HepG2 (cell line): ENCODE measurements at regions not wholly inside any gene's neighbourhood (a gene's known extent, or its start where the extent isn't known, plus 50 kb on each side); places are given as distances from the start of the nearest gene placed in this dataset.

Source experiments
- ATAC-seq: fragments of 200-7000 bp; cut with Tn5 transposase; 3 replicates; pipeline ENCODE4 v1.9.1; 2020; ENCODE audit warnings: mild to moderate bottlenecking, moderate library complexity
- BruUV-seq: library from RNA; stranded (reverse); fragments of 400-500 nt; replicated peaks from 2 replicates; lab custom pipeline; 2021; lab: Mats Ljungman, UMichigan
- CTCF ChIA-PET: fragments of 300-600 bp; formaldehyde crosslinking; extraction: SDS; loops from one replicate; lab custom pipeline; 2021; ENCODE audit warnings: low total read pairs, inconsistent platforms, low intra/inter-chr PET ratio; lab: Yijun Ruan, JAX
- POLR2A ChIA-PET: fragments of 350-600 bp; sonication (Branson Sonifier 250); formaldehyde crosslinking; loops from one replicate; lab custom pipeline; 2020; ENCODE audit warnings: antibody characterized with exemption, inconsistent platforms; lab: Yijun Ruan, JAX
- DNase-seq: peaks from one replicate; pipeline ENCODE4 v3.0.0-alpha.2; 2015; ENCODE audit warnings: low spot score
- FAIRE-seq: peaks from 3 replicates; lab custom pipeline; 2011; peaks lifted over from hg19 to GRCh38; lab: Jason Lieb, UNC
- H2AFZ ChIP-seq: one replicate; pipeline ENCODE4 v1.6.1; 2011; ENCODE audit warnings: low read length, inconsistent platforms
- H3K27ac ChIP-seq: fragments of 300-600 bp; 3 replicates; pipeline ENCODE4 v1.8.0; 2011; ENCODE audit warnings: mixed run types, mild to moderate bottlenecking, mixed read lengths, low read length, inconsistent platforms; ENCODE audit not compliant: insufficient read depth; ENCODE audit errors: extremely low read length
- H3K27me3 ChIP-seq, 2 experiments: fragments of 200-600 bp in 1 of 2; 2 replicates in 1 of 2; 3 replicates in 1 of 2; pipeline versions ENCODE4 v1.6.0 to v1.8.0; 2011; ENCODE audit warnings: low read length in 2 of 2, mild to moderate bottlenecking in 2 of 2, moderate library complexity in 2 of 2, inconsistent platforms in 1 of 2; ENCODE audit not compliant: insufficient read depth in 2 of 2, control insufficient read depth in 1 of 2
- H3K36me3 ChIP-seq, 2 experiments: fragments of 200-600 bp in 1 of 2; replicated peaks in 1 of 2; 2 replicates in 1 of 2; 3 replicates in 1 of 2; pipeline versions ENCODE4 v1.5.1 to v1.8.0; 2011; ENCODE audit warnings: low read length in 2 of 2, inconsistent platforms in 1 of 2; ENCODE audit not compliant: insufficient read depth in 2 of 2, control insufficient read depth in 1 of 2
- H3K4me1 ChIP-seq: 2 replicates; pipeline ENCODE4 v1.5.1; 2012; ENCODE audit warnings: low read length, inconsistent platforms; ENCODE audit not compliant: insufficient read depth
- H3K4me2 ChIP-seq: 2 replicates; pipeline ENCODE4 v1.6.0; 2011; ENCODE audit warnings: low read depth, low read length, inconsistent platforms
- H3K4me3 ChIP-seq, 3 experiments: fragments of 200-600 bp in 1 of 3; sonication (generic), shearing (Covaris generic) in 1 of 3; replicated peaks in 1 of 3; 2 replicates each; pipeline ENCODE4 v1.5.1; 2011 to 2016; ENCODE audit warnings: low read length in 3 of 3, inconsistent platforms in 2 of 3, low read depth in 2 of 3, mild to moderate bottlenecking in 2 of 3, control low read depth in 1 of 3, mixed read lengths in 1 of 3; ENCODE audit not compliant: insufficient read depth in 1 of 3
- H3K79me2 ChIP-seq: one replicate; pipeline ENCODE4 v1.6.1; 2011; ENCODE audit warnings: low read length, inconsistent platforms; ENCODE audit not compliant: insufficient read depth
- H3K9ac ChIP-seq: 2 replicates; pipeline ENCODE4 v1.6.0; 2011; ENCODE audit warnings: mild to moderate bottlenecking, low read depth, low read length, inconsistent platforms; ENCODE audit not compliant: insufficient read depth
- H3K9me3 ChIP-seq: 2 replicates; pipeline ENCODE4 v1.5.1; 2012; ENCODE audit warnings: mild to moderate bottlenecking, low read length
- H4K20me1 ChIP-seq: 2 replicates; pipeline ENCODE4 v1.6.0; 2011; ENCODE audit warnings: inconsistent platforms, mild to moderate bottlenecking, low read length, moderate library complexity; ENCODE audit not compliant: insufficient read depth
- ATM ChIP-seq: fragments of 450-650 bp; IDR thresholded peaks from 2 replicates; pipeline ENCODE4 v1.7.1; 2017; ENCODE audit warnings: mild to moderate bottlenecking, borderline replicate concordance
- CEBPB ChIP-seq: IDR thresholded peaks from 2 replicates; pipeline ENCODE4 v1.6.1; 2011; ENCODE audit warnings: low read depth, low read length, improper control_type of control experiment, borderline replicate concordance
- CEBPG ChIP-seq: IDR thresholded peaks from 2 replicates; pipeline ENCODE4 v1.6.1; 2016
- DMAP1 ChIP-seq: IDR thresholded peaks from 2 replicates; pipeline ENCODE4 v1.6.1; 2016
- IKZF4 ChIP-seq: sonication (generic); formaldehyde crosslinking; IDR thresholded peaks from 2 replicates; pipeline ENCODE4 v1.5.1; 2020; ENCODE audit warnings: borderline replicate concordance, mild to moderate bottlenecking, low read depth, missing genetic modification reagents; ENCODE audit errors: not compliant biosample characterization
- KMT2A ChIP-seq: sonication (generic); formaldehyde crosslinking; IDR thresholded peaks from 2 replicates; pipeline ENCODE4 v1.4.0; 2020; ENCODE audit warnings: missing genetic modification reagents
- NFIC ChIP-seq: IDR thresholded peaks from 2 replicates; pipeline ENCODE4 v1.6.1; 2012; ENCODE audit warnings: mild to moderate bottlenecking, low read length, inconsistent platforms
- NFYC ChIP-seq: IDR thresholded peaks from 2 replicates; pipeline ENCODE4 v1.6.1; 2016; ENCODE audit warnings: missing genetic modification reagents, missing compliant biosample characterization
- NR2C2 ChIP-seq: sonication (generic); formaldehyde crosslinking; IDR thresholded peaks from 2 replicates; pipeline ENCODE4 v1.4.0; 2020; ENCODE audit warnings: missing genetic modification reagents, mild to moderate bottlenecking, moderate library complexity, borderline replicate concordance
- PRDM4 ChIP-seq: sonication (generic); formaldehyde crosslinking; IDR thresholded peaks from 2 replicates; pipeline ENCODE4 v1.9.0; 2021; ENCODE audit warnings: missing genetic modification reagents, borderline replicate concordance
- RFX5 ChIP-seq: IDR thresholded peaks from 2 replicates; pipeline ENCODE4 v1.6.1; 2011; ENCODE audit warnings: low read depth, low read length, improper control_type of control experiment
- SIN3A ChIP-seq: IDR thresholded peaks from 2 replicates; pipeline ENCODE4 v1.6.1; 2011; ENCODE audit warnings: low read depth, mild to moderate bottlenecking, control low read depth, low read length, borderline replicate concordance
- SMAD3 ChIP-seq: sonication (generic); formaldehyde crosslinking; IDR thresholded peaks from 2 replicates; pipeline ENCODE4 v1.4.0; 2020; ENCODE audit warnings: missing genetic modification reagents
- XRCC5 ChIP-seq: fragments of 200-400 bp; formaldehyde crosslinking; optimal IDR thresholded peaks from 2 replicates; pipeline ENCODE3; 2017; ENCODE audit warnings: mild to moderate bottlenecking, low read length
- ZKSCAN1 ChIP-seq: fragments of 150-350 bp; IDR thresholded peaks from 2 replicates; pipeline ENCODE4 v1.6.1; 2014; ENCODE audit warnings: low read length
- ZNF33B ChIP-seq: sonication (generic); formaldehyde crosslinking; IDR thresholded peaks from 2 replicates; pipeline ENCODE4 v1.5.1; 2020; ENCODE audit warnings: mild to moderate bottlenecking, missing genetic modification reagents
- ZNF468 ChIP-seq: sonication (generic); formaldehyde crosslinking; IDR thresholded peaks from 2 replicates; pipeline ENCODE4 v1.8.0; 2022; ENCODE audit warnings: mild to moderate bottlenecking, moderate library complexity, missing genetic modification reagents
- ZNF496 ChIP-seq: sonication (generic); formaldehyde crosslinking; IDR thresholded peaks from 2 replicates; pipeline ENCODE4 v1.8.1; 2023; ENCODE audit warnings: mild to moderate bottlenecking, moderate library complexity, missing genetic modification reagents; ENCODE audit not compliant: insufficient replicate concordance
- ZNF777 ChIP-seq: sonication (generic); formaldehyde crosslinking; IDR thresholded peaks from 2 replicates; pipeline ENCODE4 v1.4.0; 2020; ENCODE audit warnings: missing genetic modification reagents
- ZSCAN31 ChIP-seq: sonication (generic); formaldehyde crosslinking; IDR thresholded peaks from 2 replicates; pipeline ENCODE4 v1.5.0; 2020; ENCODE audit warnings: low read depth, mild to moderate bottlenecking, missing genetic modification reagents
- WGBS: methylation state at CpG from one replicate; pipeline ENCODE4 v1.1.6; 2017; ENCODE audit warnings: low lambda C conversion rate; 5-methylcytosine and 5-hydroxymethylcytosine counted together
- in situ Hi-C: cut with HindIII; loops from 2 replicates; pipeline ENCODE4 v1.10.0; 2017; ENCODE audit warnings: low pct_unique_long_range_greater_than_20kb; ENCODE audit not compliant: extremely low pct_ligation_motif_present
- intact Hi-C: fragments of 100-400 bp; cut with micrococcal nuclease; formaldehyde crosslinking; loops from one replicate; pipeline ENCODE4 v1.10.0; 2022; ENCODE audit not compliant: unreplicated experiment
- TF ChIP-seq, protein P1 (sequence below): sonication (generic); formaldehyde crosslinking; IDR thresholded peaks from 2 replicates; pipeline ENCODE4 v1.5.1; 2020; ENCODE audit warnings: missing genetic modification reagents, mild to moderate bottlenecking, borderline replicate concordance

GRCh38 chr3:186457236-186457635 is 86.9 kb downstream of the CRYGS start (continued):
- TF ChIP-seq, protein P1, sequence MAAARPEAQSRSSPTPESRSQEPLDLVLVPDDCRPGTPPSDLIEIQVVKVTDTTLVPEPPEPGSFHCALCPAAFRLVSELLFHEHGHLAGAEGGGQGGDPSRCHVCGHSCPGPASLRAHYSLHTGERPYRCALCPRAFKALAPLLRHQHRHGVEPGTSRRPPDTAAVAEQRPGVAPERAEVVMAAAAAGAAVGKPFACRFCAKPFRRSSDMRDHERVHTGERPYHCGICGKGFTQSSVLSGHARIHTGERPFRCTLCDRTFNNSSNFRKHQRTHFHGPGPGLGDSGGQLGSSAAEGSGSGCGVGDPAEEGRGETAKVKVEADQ, result no peak
- TF ChIP-seq NFYC (CRISPR knock-in tag) (no peak), RFX5 (no peak)

DNA sequence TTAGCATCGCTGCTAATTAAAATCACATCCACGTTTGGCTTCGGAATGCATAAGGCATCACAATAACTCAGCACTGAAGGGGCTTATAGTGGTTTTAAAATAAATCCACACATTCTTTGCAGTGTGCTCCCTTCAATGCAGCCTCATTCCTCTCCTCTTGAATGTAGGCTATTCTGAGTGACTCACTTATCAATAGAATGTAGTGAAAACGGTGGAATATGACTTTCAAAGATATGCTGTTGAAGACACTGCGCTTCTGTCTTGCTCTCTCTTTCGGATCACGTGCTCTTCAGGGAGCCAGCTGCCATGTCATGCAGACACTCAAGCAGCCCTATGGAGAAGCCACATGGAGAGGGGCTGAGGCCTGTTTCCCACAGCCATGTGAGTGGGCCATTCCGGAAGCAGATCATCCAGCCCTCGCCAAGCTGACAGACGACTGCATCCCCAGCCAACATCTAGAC is 87.4 kb downstream of the CRYGS start:
- H3K4me2 ChIP-seq, result no peak overlapping the region
- H3K27me3 ChIP-seq, result peaks cover 0 to 40% of the 10 kb centered on the region in 2 experiments; a peak in 3 of 5 replicates
- BruUV-seq, result no TSS peak
- no peak for ATAC-seq
- intact Hi-C loops (no loop called here), in situ Hi-C loops (no loop called here)
- H3K4me3 ChIP-seq, result no peak overlapping the region
- no peak overlapping the region for H3K27ac ChIP-seq
- DNase-seq, result no peak
- H3K36me3 ChIP-seq, result no peaks in the 10 kb centered on the region
- H3K4me1 ChIP-seq, result no peaks in the 10 kb centered on the region
- no peaks in the 10 kb centered on the region for H3K79me2 ChIP-seq
- no peak for FAIRE-seq
- no peak overlapping the region for H2AFZ ChIP-seq
- H4K20me1 ChIP-seq, result no peaks in the 10 kb centered on the region
- 50% methylated on average over 7 of the region's 10 CpGs for WGBS
- CTCF ChIA-PET, result no interaction called here
- POLR2A ChIA-PET, result no interaction called here
- no peaks in the 10 kb centered on the region for H3K9me3 ChIP-seq
- no peak for TF ChIP-seq KMT2A
- no peak for TF ChIP-seq IKZF4 (CRISPR knock-in tag)
- TF ChIP-seq ZNF33B (CRISPR knock-in tag), result no peak
- TF ChIP-seq PRDM4 (CRISPR knock-in tag), result no peak
- no peak for TF ChIP-seq ZNF777 (CRISPR knock-in tag)
- no peak for TF ChIP-seq ATM
- no peak for TF ChIP-seq SMAD3 (CRISPR knock-in tag)
- no peak for TF ChIP-seq ZNF468 (CRISPR knock-in tag)
- no peak for TF ChIP-seq XRCC5
- TF ChIP-seq NR2C2, result no peak
- TF ChIP-seq ZKSCAN1, result no peak
- TF ChIP-seq DMAP1 (CRISPR knock-in tag), result no peak
- no peak for TF ChIP-seq ZNF496 (CRISPR knock-in tag)
- TF ChIP-seq CEBPB, result no peak
- no peak for TF ChIP-seq SIN3A
- no peak for TF ChIP-seq ZSCAN31 (CRISPR knock-in tag)
- TF ChIP-seq NFIC, result no peak
- TF ChIP-seq CEBPG (CRISPR knock-in tag), result no peak
- H3K9ac ChIP-seq, result no peak overlapping the region
